ENCODE measurements at regions not wholly inside any gene's neighbourhood (a gene's known extent, or its start where the extent isn't known, plus 50 kb on each side); places are given as distances from the start of the nearest gene placed in this dataset.
A peak's percentile ranks its signal among the peaks of the same experiment; 100 is the strongest.

- DNase-seq: no peak
These were observed 208.2 kb upstream of the INHBA start for GRCh38 chr7:41910940-41911600.

DNA sequence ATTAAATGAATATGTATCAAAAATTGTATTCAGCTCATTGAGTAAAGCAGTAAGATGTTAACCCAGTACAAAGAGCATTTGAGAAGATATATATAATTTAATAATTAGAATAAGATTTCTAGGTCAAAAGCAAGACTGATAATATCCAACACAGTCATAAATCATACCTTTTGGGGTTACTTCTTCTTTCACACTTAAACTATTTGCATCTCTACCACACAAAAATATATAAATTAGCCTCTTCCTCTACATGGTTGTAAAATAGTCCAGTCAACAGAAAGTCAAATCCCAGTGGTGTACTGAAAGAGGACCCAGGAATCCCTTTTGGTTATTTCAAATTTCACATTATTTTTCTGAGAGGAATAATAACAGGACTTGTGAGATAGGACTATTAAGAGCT, 204.6 kb upstream of the INHBA start:
- DNase-seq: no peak

- DNase-seq: no peak
These were observed 197.6 kb upstream of the INHBA start for GRCh38 chr7:41900532-41900931.

DNA sequence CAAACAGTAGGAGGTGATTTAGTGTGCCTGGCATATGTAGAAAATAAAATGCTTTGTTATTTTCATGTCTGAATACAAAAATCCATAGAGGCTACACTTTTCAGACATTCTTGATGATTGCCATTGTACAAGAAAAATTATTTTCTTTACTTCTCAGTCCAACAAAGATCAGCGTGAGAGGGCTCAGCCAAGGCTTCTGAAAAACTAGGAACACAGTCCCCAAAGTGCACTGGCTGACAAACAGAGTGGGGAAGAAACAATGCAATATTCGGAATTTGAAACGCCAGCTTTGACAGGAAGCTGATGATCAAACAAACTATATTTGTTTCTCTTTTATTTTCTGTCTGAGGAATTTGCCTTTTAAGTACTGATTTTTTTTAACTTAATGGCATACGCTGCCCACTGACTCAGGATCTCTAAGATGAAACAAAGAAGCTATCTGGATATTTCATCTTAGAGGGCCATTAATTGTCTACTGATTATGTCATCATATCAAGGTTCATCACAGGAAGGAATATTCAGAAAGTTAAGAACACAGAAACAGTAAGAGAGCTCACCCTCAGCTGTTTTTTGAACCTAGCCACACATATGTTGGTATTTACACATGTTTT, 197.0 kb upstream of the INHBA start:
- no peak for DNase-seq

DNA sequence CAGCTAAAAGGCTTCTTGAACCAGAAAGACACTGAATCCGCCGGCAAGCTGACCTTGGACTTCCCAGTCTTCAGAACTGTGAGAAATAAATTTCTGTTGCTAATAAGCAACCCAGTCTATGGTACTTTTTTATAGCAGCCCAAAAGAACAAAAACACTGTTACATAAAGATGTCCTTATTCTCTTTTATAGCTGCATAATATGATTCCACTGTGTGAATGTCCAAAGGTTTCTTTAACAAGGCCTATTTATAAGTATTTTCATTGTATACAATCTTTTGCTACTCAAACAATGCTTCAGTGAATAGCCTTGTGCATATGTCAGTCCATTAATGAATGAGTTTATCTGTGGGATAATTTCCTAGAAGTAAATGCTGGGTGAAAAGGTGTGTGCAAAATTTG, 190.8 kb upstream of the INHBA start:
- no peak for DNase-seq

DNA sequence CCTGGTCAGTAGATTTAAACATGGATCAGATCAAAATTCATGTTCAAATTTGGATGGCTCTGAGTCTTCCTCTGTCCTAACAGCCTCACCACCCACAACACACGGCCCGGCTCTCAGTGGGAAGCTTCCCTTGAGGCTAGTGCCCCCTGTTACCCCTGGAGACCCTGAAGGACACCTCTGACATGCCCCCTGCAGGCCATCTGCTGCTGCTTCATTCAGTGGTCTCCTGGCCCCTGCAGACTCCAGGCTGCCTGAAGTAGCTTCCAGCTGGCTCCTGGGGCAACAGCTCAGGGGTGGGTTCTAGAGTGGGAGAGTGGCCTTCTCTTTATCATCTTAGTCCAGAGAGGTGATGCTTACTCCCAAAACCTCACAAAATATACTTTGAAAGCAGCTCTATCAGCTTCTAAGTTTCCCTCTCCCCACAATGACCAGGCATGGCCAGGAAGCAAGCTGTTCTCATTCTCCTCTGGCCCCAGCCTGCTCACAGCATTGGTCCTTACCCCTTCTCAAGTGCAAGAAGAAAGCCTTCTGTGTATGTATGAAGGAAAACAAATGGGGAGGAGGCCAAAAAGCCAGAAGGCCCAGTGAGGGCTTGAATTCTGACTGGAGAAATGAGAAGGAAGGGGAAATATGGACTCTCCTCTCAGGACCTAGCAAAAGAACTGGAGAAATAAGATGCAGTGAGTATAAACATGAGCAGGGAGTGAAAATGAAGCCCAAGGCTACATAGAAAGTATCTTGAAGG, 189.6 kb upstream of the INHBA start:
- DNase-seq: no peak

GRCh38 chr7:41891950-41892349, 189.1 kb upstream of the INHBA start:
- DNase-seq: no peak

DNA sequence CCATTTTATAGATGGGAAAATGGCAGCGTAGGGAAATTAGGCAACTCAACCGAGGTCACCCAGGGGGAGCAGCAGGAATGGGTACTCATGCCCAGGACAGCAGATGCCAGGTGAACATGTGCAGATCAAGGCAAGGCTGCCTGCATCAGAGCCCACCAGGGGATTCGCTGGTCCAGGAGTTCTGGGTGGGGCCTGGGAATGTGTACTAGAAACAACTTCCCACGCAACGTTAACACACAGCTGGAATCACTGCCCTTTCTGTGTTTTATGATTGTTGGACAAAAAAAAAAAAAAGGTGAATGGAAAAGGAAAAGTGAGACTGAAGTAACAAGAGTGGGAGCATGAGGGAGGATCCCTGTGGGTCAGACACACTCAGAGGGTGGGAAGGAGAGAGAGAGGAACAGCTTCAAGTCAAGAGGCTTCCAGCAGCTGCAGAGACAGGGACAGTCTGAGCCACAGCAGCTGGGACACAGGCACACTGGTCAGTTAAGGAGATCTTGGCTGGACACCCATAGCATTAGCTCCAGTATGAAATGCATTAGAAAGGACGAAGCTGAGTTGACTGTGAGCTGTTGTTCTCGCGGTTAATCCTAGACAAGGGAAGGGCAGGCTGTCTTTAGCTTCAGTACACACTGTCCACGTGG, 187.9 kb upstream of the INHBA start:
- DNase-seq: no peak

DNA sequence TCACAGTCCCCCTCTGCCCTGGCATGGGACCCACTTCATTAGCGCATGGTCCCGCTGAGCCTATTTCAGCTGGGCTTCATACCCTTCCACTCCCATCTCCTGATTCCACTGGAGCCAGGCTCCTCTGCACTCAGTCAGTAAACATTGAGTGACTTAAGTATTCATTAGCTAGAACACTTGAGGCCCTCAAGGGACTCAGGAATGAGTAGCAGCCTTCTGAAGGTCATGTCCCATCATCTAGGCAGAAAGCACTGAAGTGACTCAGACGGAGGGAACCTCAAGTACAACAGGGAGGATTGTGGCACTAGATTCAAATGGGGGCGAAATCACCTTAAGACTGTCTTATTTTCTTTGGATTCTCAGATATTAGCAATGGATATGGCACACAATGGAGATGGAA, 186.6 kb upstream of the INHBA start:
- no peak for DNase-seq

GRCh38 chr7:41889040-41889439, 186.2 kb upstream of the INHBA start:
- DNase-seq: no peak

GRCh38 chr7:41887416-41887815, 184.5 kb upstream of the INHBA start:
- DNase-seq: no peak

DNA sequence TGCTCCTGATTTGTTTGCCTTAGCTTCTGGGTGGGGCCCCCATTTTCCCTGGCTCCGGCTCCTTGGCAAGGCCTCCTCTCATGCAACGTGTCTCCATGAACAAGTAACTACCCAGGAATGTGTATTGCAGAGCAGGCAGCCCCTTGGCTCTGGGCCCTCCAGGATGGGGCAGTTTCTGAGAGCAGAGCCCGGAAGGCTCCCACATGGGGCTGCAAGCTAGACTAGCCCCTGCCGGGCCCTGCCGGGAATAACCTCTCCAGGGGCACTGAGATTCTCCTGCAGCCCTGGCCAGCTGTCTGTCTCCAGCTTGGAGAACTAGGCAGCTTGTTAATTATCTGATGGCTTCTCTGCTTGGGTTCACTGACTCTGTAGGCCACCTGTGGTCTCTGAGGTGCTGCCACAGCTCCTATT, 184.0 kb upstream of the INHBA start:
- DNase-seq: no peak

DNA sequence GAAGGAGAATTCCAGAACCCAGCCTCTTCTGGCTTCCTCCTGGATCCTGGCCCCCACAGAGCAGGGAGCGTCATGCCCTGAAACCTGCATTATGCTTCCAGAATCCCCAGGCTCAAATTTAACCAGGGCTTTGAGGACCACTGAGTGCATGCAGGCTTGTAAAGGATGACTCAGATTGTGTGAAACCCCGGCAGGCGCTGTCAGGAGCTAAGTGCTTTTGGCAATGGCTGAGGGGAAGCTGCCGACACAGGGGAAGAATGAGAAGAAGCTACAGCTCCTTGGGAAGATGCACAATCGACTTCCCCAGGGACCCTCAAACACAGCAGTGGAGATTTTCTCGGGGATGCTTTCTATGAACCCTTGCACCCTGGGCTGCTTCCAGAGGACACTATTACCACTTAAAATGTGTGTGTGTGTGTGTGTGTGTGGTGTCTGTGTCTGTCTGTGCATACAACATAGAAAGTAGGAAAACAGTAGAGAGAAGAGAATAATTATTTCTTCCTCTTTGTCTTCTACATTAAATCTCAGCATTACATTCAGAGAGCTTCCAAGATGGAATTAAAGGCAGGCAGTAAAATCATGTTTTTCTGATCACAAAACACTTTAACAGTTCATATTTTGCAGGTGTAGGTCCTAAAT, 183.5 kb upstream of the INHBA start:
- DNase-seq: no peak

GRCh38 chr7:41885748-41886147, 182.9 kb upstream of the INHBA start:
- no peak for DNase-seq

DNA sequence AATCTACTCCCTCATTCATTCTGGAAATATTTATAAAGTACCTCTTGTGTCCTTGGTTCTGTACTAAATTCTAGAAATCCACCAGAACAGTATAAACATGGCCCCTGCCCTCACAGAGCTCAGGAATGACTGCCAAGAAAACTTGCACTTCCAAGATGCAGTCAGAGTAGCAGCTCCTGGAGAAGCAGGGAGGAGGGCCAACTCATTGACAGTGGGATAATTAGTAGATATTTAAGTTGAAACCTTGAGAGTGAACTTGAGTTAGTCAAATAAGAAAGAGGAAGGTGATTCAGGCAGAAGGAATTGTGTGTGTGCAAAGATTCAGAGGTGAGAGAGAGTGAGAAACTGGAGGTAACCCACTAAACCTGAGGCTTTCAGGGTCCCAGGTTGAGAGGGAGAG, 182.2 kb upstream of the INHBA start:
- DNase-seq: no peak

DNA sequence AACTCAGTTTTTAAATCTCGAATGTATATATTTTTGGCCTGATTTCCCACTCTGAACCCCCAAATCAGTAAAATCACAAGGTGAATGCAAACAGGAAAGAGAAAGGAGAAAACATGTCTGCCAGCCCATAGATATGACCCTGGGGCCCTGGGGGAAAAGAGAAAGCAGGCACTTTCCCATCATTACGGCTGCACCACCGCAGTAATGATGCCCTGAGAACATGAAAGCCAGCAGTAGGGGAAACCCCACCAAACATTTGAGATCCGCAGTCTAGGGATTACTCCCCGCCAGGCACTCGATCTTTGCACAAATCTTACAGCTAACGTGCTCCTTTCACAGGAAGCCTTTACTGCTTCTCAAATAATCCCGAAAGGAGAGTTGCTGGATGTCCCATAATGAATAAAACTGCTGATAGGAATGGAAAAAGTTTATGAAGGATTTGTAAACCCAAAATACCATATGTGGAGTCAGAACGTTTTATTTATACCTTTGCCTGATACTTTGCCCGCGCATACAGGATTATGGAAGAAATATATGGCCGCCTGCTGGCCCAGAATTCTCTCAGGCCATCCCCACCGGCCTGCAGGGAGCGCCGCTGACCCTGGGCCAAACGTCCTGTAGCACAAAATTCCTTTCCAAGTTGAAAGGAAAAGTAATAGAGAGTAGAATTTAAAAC, 180.0 kb upstream of the INHBA start:
- no peak for DNase-seq

DNA sequence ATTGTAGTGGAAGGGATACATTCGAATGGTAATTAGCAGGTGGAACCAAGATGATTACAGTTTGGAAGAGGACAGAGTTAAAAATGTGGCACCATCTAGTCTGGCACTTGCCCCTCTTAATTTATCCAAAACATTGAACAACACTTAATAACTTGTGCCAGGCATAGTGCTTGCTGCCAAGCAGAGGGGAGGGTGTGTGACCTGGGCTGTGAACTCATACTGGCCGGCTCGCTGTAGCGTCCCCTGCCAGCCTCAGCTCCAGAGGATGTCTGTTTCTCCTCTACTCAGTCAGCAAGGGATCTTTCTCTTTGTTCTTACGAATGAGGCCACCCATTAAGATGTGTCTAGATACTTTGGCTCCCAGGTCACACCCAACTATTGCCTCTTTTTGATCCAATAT, 179.4 kb upstream of the INHBA start:
- DNase-seq: no peak

GRCh38 chr7:41881331-41882130, 178.6 kb upstream of the INHBA start:
- peak; percentile 23 for DNase-seq

DNA sequence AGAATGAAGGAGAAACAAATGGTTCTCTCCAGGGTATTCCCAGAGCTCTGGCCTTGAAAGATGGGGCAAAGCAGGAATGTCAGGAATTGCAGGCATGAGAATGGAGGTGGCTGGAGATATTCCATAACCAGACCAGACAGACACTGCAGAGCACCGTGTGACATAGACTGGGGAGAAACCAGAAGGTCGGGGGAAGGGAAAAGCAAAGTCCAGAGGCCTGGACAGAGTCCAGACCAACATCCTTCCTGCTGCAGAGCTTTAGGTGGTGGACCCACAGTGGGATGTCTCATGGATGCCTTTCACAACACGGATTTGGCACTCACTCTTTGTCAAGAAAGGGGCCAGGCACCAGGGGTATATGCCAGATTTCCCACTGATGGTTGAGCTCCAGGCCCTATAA, 177.2 kb upstream of the INHBA start:
- no peak for DNase-seq

DNA sequence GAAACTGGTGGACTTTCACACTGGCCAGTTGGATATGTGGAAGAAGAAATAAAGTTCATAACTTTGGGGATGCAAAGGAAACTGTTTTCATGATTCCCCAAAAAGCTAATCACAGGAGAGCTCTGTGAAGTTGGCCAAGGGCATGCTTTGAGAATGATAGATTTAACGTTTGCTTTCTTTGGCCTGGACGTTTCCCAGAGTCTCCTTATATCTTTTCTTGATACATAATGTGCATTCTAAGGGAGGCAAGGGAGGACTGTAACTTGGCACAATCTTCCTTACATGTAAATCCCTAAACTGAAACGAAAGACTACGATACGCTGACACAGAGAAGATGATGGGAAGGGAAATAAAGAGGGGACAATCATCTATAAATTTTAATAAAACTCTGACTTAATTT, 176.5 kb upstream of the INHBA start:
- no peak for DNase-seq

GRCh38 chr7:41878309-41879295, 175.7 kb upstream of the INHBA start:
- no peak for DNase-seq

Measured in activated CD4-positive, alpha-beta T cell treated with anti-CD3 and anti-CD28 coated beads for 1 hour (primary cell).